Keratinocyte (primary cell): ENCODE measurements at regions not wholly inside any gene's neighbourhood (a gene's known extent, or its start where the extent isn't known, plus 50 kb on each side); places are given as distances from the start of the nearest gene placed in this dataset.
"Not testable (repeated sequence)": the region's sequence is repeated elsewhere in the genome, so short reads cannot be mapped to it uniquely, and the experiment has no call there.

Source experiments
- DNase-seq: peaks from one replicate; pipeline ENCODE4 v3.0.0-alpha.2; 2011; ENCODE audit warnings: low read depth, missing footprints, low spot score
- FAIRE-seq: peaks from 2 replicates; lab custom pipeline; 2011; peaks lifted over from hg19 to GRCh38; lab: Jason Lieb, UNC
- H2AFZ ChIP-seq: 2 replicates; pipeline ENCODE4 v1.6.0; 2012; ENCODE audit warnings: low read length, control low read depth, inconsistent platforms; ENCODE audit not compliant: control insufficient read depth
- H3K27ac ChIP-seq: 2 replicates; pipeline ENCODE4 v1.5.1; 2011; ENCODE audit warnings: low read length; ENCODE audit not compliant: control insufficient read depth, insufficient read depth
- H3K27me3 ChIP-seq: 3 replicates; pipeline ENCODE4 v1.6.0; 2011; ENCODE audit warnings: low read length; ENCODE audit not compliant: control insufficient read depth, insufficient read depth; ENCODE audit errors: extremely low read depth
- H3K36me3 ChIP-seq, 2 experiments: 2 replicates in 1 of 2; 3 replicates in 1 of 2; pipeline ENCODE4 v1.5.1; 2011; ENCODE audit warnings: low read length in 2 of 2, mild to moderate bottlenecking in 1 of 2; ENCODE audit not compliant: control insufficient read depth in 2 of 2, insufficient read depth in 2 of 2; ENCODE audit errors: extremely low read depth in 1 of 2
- H3K4me1 ChIP-seq: 3 replicates; pipeline ENCODE4 v1.5.1; 2011; ENCODE audit warnings: low read length; ENCODE audit not compliant: control insufficient read depth, insufficient read depth; ENCODE audit errors: extremely low read depth
- H3K4me2 ChIP-seq: 3 replicates; pipeline ENCODE4 v1.6.0; 2011; ENCODE audit warnings: low read depth, low read length; ENCODE audit not compliant: control insufficient read depth, insufficient read depth; ENCODE audit errors: extremely low read depth
- H3K4me3 ChIP-seq, 3 experiments: fragments of 200-600 bp in 1 of 3; sonication (generic) in 1 of 3; 2 replicates in 2 of 3; 3 replicates in 1 of 3; pipeline ENCODE4 v1.5.1; 2011 to 2016; ENCODE audit warnings: low read length in 3 of 3, mild to moderate bottlenecking in 3 of 3, control low read depth in 2 of 3, inconsistent platforms in 1 of 3, low read depth in 1 of 3, mixed read lengths in 1 of 3, mixed run types in 1 of 3, moderate library complexity in 1 of 3; ENCODE audit not compliant: control insufficient read depth in 2 of 3, insufficient read depth in 2 of 3; ENCODE audit errors: extremely low read depth in 1 of 3
- H3K79me2 ChIP-seq: 2 replicates; pipeline ENCODE4 v1.6.0; 2012; ENCODE audit warnings: low read length; ENCODE audit not compliant: control insufficient read depth, insufficient read depth
- H3K9ac ChIP-seq: 3 replicates; pipeline ENCODE4 v1.6.0; 2011; ENCODE audit warnings: low read length; ENCODE audit not compliant: control insufficient read depth, insufficient read depth; ENCODE audit errors: extremely low read depth
- H3K9me1 ChIP-seq: 3 replicates; pipeline ENCODE4 v1.6.0; 2011; ENCODE audit warnings: low read length; ENCODE audit not compliant: control insufficient read depth, insufficient read depth; ENCODE audit errors: extremely low read depth
- H3K9me3 ChIP-seq: 2 replicates; pipeline ENCODE4 v1.5.1; 2012; ENCODE audit warnings: low read depth, low read length; ENCODE audit not compliant: control insufficient read depth
- H4K20me1 ChIP-seq: 3 replicates; pipeline ENCODE4 v1.6.0; 2011; ENCODE audit warnings: low read length; ENCODE audit not compliant: control insufficient read depth, insufficient read depth; ENCODE audit errors: extremely low read depth
- EZH2 ChIP-seq: IDR thresholded peaks from one replicate; pipeline ENCODE4 v1.6.1; 2012; ENCODE audit warnings: inconsistent platforms, mild to moderate bottlenecking, low read length, moderate library complexity
- dilution Hi-C: fragments of 300-500 bp; cut with MboI; formaldehyde crosslinking; loops from one replicate; pipeline ENCODE4 v1.7.0; 2020; ENCODE audit warnings: low sequenced_read_pairs; ENCODE audit not compliant: extremely low pct_ligation_motif_present
- TF ChIP-seq, protein P1 (sequence below), 3 experiments: IDR thresholded peaks in 1 of 3; conservative IDR thresholded peaks in 1 of 3; optimal IDR thresholded peaks in 1 of 3; 2 replicates in 2 of 3; 3 replicates in 1 of 3; pipeline versions ENCODE3 to v1.5.1; 2011; ENCODE audit warnings: low read length in 3 of 3, mild to moderate bottlenecking in 3 of 3, moderate library complexity in 2 of 3, control low read depth in 1 of 3, inconsistent platforms in 1 of 3; ENCODE audit not compliant: insufficient read depth in 2 of 3; ENCODE audit errors: extremely low read depth in 1 of 3

DNA sequence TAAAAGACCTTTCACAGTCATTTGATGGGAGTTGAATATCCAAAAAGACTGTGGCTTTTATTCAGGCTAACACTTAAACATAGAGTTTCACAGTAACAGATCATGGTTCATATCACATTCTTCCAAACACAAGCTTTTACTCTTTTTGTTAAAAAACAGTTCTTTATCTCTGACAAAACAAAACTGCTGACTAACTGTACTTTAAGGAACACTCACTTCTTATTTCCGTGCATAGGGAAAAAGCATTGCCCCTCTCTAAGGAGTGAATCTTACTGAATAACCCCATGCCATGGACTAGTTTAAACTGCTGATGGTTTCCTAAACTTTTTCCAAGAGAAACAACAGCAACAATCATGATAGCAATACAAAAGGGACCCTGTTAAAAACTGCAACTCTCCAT lies 297.0 kb upstream of the INTU start:
- Histone ChIP-seq H2AFZ (no peak overlapping the region), H3K4me3 (no peak overlapping the region), H3K9me3 (no peaks in the 10 kb centered on the region), H3K27me3 (no peaks in the 10 kb centered on the region), H3K9me1 (no peaks in the 10 kb centered on the region), H3K27ac (no peak overlapping the region), H3K4me2 (no peak overlapping the region), H3K9ac (no peak overlapping the region), H3K4me1 (no peaks in the 10 kb centered on the region), H3K36me3 (no peaks in the 10 kb centered on the region), H4K20me1 (no peaks in the 10 kb centered on the region), H3K79me2 (no peaks in the 10 kb centered on the region)
- dilution Hi-C loops = no loop called here
- TF ChIP-seq, protein P1, sequence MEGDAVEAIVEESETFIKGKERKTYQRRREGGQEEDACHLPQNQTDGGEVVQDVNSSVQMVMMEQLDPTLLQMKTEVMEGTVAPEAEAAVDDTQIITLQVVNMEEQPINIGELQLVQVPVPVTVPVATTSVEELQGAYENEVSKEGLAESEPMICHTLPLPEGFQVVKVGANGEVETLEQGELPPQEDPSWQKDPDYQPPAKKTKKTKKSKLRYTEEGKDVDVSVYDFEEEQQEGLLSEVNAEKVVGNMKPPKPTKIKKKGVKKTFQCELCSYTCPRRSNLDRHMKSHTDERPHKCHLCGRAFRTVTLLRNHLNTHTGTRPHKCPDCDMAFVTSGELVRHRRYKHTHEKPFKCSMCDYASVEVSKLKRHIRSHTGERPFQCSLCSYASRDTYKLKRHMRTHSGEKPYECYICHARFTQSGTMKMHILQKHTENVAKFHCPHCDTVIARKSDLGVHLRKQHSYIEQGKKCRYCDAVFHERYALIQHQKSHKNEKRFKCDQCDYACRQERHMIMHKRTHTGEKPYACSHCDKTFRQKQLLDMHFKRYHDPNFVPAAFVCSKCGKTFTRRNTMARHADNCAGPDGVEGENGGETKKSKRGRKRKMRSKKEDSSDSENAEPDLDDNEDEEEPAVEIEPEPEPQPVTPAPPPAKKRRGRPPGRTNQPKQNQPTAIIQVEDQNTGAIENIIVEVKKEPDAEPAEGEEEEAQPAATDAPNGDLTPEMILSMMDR (optimal IDR thresholded peaks at IDR 0.05 in 1 of 3, IDR thresholded peaks at IDR 0.05 in 1 of 3, conservative IDR thresholded peaks at IDR 0.05 in 1 of 3; ENCODE audit: extremely low read depth in 1 of 3, insufficient read depth in 2 of 3, low read length in 3 of 3) = no peak
- TF ChIP-seq EZH2 = no peak
- no peak for DNase-seq
- FAIRE-seq = no peak

DNA sequence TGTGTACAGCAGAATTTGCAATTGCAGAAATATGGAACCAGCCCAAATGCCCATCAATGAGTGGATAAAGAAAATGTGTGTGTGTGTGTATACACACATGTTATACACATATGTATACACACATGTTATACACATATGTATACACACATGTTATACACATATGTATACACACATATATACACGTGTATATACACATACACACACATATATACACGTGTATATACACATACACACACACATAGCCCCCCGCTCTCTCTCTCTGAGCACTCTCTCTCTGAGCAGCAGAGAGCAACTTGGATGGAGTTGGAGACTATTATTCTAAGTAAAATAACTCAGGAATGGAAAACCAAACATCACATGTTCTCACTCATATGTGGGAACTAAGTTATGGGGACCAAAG lies 289.6 kb upstream of the INTU start:
- H3K4me2 ChIP-seq, H4K20me1 ChIP-seq, H3K4me1 ChIP-seq, H3K27ac ChIP-seq, dilution Hi-C loops, H3K27me3 ChIP-seq, H3K79me2 ChIP-seq, FAIRE-seq, H2AFZ ChIP-seq, DNase-seq, H3K36me3 ChIP-seq, H3K9me1 ChIP-seq, H3K9me3 ChIP-seq, H3K9ac ChIP-seq, H3K4me3 ChIP-seq: not testable (repeated sequence)

DNA sequence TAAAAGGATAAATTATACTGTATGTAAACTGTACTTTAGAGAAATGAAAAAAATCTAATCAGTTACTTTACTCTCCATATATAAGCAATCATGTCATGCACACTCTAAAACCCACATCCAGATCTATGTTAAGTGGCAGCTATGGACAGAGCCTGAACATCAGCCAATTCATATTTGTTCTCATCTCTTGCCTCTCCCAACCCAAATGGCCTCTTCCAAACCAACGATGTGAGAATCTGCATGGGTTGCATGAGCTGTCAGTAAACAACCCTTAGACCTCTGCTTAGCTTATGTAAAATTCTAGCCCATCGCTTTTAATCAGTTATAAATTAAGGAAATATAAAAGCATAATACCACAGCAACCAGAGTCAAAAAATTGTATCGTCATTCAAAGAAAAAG lies 288.7 kb upstream of the INTU start:
- H2AFZ ChIP-seq = no peak overlapping the region
- no peak for DNase-seq
- H3K4me3 ChIP-seq = no peak overlapping the region
- H3K4me2 ChIP-seq = no peak overlapping the region
- H3K27ac ChIP-seq = no peak overlapping the region
- dilution Hi-C loops = no loop called here
- H3K9ac ChIP-seq = no peak overlapping the region
- no peaks in the 10 kb centered on the region for H3K27me3 ChIP-seq
- no peak for TF ChIP-seq EZH2
- TF ChIP-seq, protein P1 (optimal IDR thresholded peaks at IDR 0.05 in 1 of 3, IDR thresholded peaks at IDR 0.05 in 1 of 3, conservative IDR thresholded peaks at IDR 0.05 in 1 of 3; ENCODE audit: extremely low read depth in 1 of 3, insufficient read depth in 2 of 3, low read length in 3 of 3) = no peak
- no peak for FAIRE-seq
- H3K9me1 ChIP-seq = no peaks in the 10 kb centered on the region
- H3K9me3 ChIP-seq = no peaks in the 10 kb centered on the region
- H3K36me3 ChIP-seq = no peaks in the 10 kb centered on the region
- no peaks in the 10 kb centered on the region for H3K4me1 ChIP-seq
- H3K79me2 ChIP-seq = no peaks in the 10 kb centered on the region
- H4K20me1 ChIP-seq = no peaks in the 10 kb centered on the region
